ENCODE measurements at regions not wholly inside any gene's neighbourhood (a gene's known extent, or its start where the extent isn't known, plus 50 kb on each side); places are given as distances from the start of the nearest gene placed in this dataset.

DNA sequence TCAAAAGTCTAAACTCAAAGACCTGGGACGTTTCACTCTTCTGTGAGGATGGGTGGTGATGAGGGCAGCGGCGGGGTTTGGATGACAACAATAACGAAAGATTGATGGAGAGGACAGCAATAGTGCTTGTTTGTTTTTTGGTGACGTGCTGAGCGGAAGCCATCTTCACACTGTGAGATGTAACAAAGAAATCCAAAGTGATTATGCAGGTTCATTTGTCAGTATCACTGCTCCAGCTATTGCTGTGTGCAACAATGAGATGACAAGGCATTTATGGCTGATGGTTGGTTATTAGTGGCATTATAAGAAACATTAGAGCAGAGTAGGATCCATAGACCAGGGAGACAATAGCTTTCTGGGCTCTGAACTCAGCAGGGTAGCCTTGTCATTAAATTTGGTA lies 306.7 kb downstream of the RNF144B start:
- WGBS, 5 donors = 64 to 78% (median 75%) methylated on average over 6 of the region's 6 CpGs
- TF ChIP-seq CTCF (IDR thresholded peaks at IDR 0.05) (no peak), POLR2AphosphoS5 (IDR thresholded peaks at IDR 0.05) (no peak), EP300 (IDR thresholded peaks at IDR 0.05) (no peak), POLR2A (IDR thresholded peaks at IDR 0.05) (no peak)

DNA sequence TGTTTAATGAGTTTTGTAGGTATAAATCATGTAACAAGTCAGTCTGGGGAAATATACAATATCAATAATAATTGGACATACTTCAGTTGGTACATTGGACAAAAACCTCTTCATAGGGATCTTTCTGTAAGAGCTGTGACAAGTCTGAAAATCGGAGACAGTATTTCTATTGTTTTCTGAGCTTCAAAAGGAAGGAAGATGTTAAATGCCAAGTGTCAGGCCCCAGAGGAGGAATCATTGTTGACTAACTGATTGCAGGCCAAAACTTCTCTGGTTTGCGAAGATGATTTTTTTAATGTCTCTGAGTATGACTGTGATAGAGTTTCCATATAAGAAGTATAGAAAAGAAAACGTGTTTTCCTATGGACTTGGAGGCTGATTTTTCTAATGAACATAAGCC lies 316.4 kb downstream of the RNF144B start:
- intact Hi-C loops (cut with DNase I; ENCODE audit: low total_unique reads) = no loop called here
- TF ChIP-seq POLR2AphosphoS5 (IDR thresholded peaks at IDR 0.05) (no peak), EP300 (IDR thresholded peaks at IDR 0.05) (no peak), CTCF (IDR thresholded peaks at IDR 0.05) (no peak), POLR2A (IDR thresholded peaks at IDR 0.05) (no peak)
- H3K4me1 ChIP-seq = no peaks in the 10 kb centered on the region
- H3K36me3 ChIP-seq = no peaks in the 10 kb centered on the region
- WGBS, 5 donors = 48 to 81% (median 76%) methylated on average over 3 of the region's 3 CpGs
- H3K4me3 ChIP-seq = no peak overlapping the region
- no peak for DNase-seq
- H3K27ac ChIP-seq = no peak overlapping the region
- no peaks in the 10 kb centered on the region for H3K27me3 ChIP-seq
- peaks cover 0 to 5% (median 0%) of the 10 kb centered on the region in 4 donors for H3K9me3 ChIP-seq

More for the DNA sequence above, 306.7 kb downstream of the RNF144B start:
- H3K4me1 ChIP-seq = no peaks in the 10 kb centered on the region
- H3K27me3 ChIP-seq = no peaks in the 10 kb centered on the region
- H3K4me3 ChIP-seq = no peak overlapping the region
- no peaks in the 10 kb centered on the region for H3K36me3 ChIP-seq
- no peaks in the 10 kb centered on the region for H3K9me3 ChIP-seq
- intact Hi-C loops (cut with DNase I; ENCODE audit: low total_unique reads) = no loop called here
- DNase-seq = no peak
- H3K27ac ChIP-seq = no peak overlapping the region

- Histone ChIP-seq H3K36me3 (no peaks in the 10 kb centered on the region), H3K9me3 (peaks cover 0 to 2% (median 0%) of the 10 kb centered on the region in 4 donors), H3K27ac (no peak overlapping the region), H3K4me1 (no peaks in the 10 kb centered on the region), H3K27me3 (no peaks in the 10 kb centered on the region), H3K4me3 (no peak overlapping the region)
- DNase-seq = no peak
- no peak for TF ChIP-seq POLR2AphosphoS5 (IDR thresholded peaks at IDR 0.05)
- TF ChIP-seq POLR2A (IDR thresholded peaks at IDR 0.05) = no peak
- TF ChIP-seq CTCF (IDR thresholded peaks at IDR 0.05) = no peak
- TF ChIP-seq EP300 (IDR thresholded peaks at IDR 0.05) = no peak
- intact Hi-C loops (cut with DNase I; ENCODE audit: low total_unique reads) = no loop called here
- 60 to 70% (median 68%) methylated on average over 6 of the region's 6 CpGs for WGBS, 5 donors
Measured at GRCh38 chr6:18707714-18708439, 320.7 kb downstream of the RNF144B start.

GRCh38 chr6:18712595-18712994 lies 325.4 kb downstream of the RNF144B start:
- H3K27me3 ChIP-seq = no peaks in the 10 kb centered on the region
- no peaks in the 10 kb centered on the region for H3K36me3 ChIP-seq
- no peak overlapping the region for H3K27ac ChIP-seq
- intact Hi-C loops (cut with DNase I; ENCODE audit: low total_unique reads) = no loop called here
- H3K9me3 ChIP-seq = peaks cover 0 to 7% (median 0%) of the 10 kb centered on the region in 4 donors
- no peak for DNase-seq
- 65 to 79% (median 67%) methylated on average over 4 of the region's 4 CpGs for WGBS, 5 donors
- no peak for TF ChIP-seq CTCF (IDR thresholded peaks at IDR 0.05)
- TF ChIP-seq POLR2AphosphoS5 (IDR thresholded peaks at IDR 0.05) = no peak
- no peak for TF ChIP-seq POLR2A (IDR thresholded peaks at IDR 0.05)
- TF ChIP-seq EP300 (IDR thresholded peaks at IDR 0.05) = no peak
- no peak overlapping the region for H3K4me3 ChIP-seq
- H3K4me1 ChIP-seq = no peaks in the 10 kb centered on the region
